AG09319 (cell line): ENCODE measurements at regions not wholly inside any gene's neighbourhood (a gene's known extent, or its start where the extent isn't known, plus 50 kb on each side); places are given as distances from the start of the nearest gene placed in this dataset.

ENCODE experiments used
- DNase-seq: peaks from one replicate; pipeline ENCODE4 v3.0.0-alpha.2; 2010; ENCODE audit warnings: low read depth; ENCODE audit errors: extremely low read depth
- CTCF ChIP-seq: IDR thresholded peaks from 2 replicates; pipeline ENCODE4 v1.5.1; 2011; ENCODE audit warnings: low read depth, mild to moderate bottlenecking, inconsistent platforms, low read length, moderate library complexity

GRCh38 chr20:16178546-16179135 is 394.6 kb downstream of the KIF16B start:
- no peak for DNase-seq
- TF ChIP-seq CTCF, result no peak

GRCh38 chr20:16175322-16175961 is 397.8 kb downstream of the KIF16B start:
- no peak for DNase-seq
- TF ChIP-seq CTCF, result no peak

GRCh38 chr20:16174311-16174710 is 398.9 kb downstream of the KIF16B start:
- no peak for DNase-seq
- no peak for TF ChIP-seq CTCF

GRCh38 chr20:16173044-16173443 is 400.2 kb downstream of the KIF16B start:
- TF ChIP-seq CTCF, result no peak
- no peak for DNase-seq

GRCh38 chr20:16171180-16171579 is 402.1 kb downstream of the KIF16B start:
- TF ChIP-seq CTCF, result no peak
- no peak for DNase-seq

- TF ChIP-seq CTCF, result no peak
- no peak for DNase-seq
Measured at GRCh38 chr20:16170406-16170971, 402.8 kb downstream of the KIF16B start.

- TF ChIP-seq CTCF, result no peak
- DNase-seq, result no peak
Measured at GRCh38 chr20:16167423-16168130, 405.7 kb downstream of the KIF16B start.
